ENCODE measurements at regions not wholly inside any gene's neighbourhood (a gene's known extent, or its start where the extent isn't known, plus 50 kb on each side); places are given as distances from the start of the nearest gene placed in this dataset.

GRCh38 chr9:108760841-108761240 is 94.9 kb downstream of the ACTL7B start:
- TF ChIP-seq CTCF (IDR thresholded peaks at IDR 0.05) (no peak), EZH2 (IDR thresholded peaks at IDR 0.05; ENCODE audit: borderline replicate concordance, insufficient read depth, low read depth, low read length, poor library complexity, severe bottlenecking) (no peak)

Data from B cell (primary cell).